Right lobe of liver (tissue), 6 donors: ENCODE measurements at regions not wholly inside any gene's neighbourhood (a gene's known extent, or its start where the extent isn't known, plus 50 kb on each side); places are given as distances from the start of the nearest gene placed in this dataset.
"Not testable (repeated sequence)": the region's sequence is repeated elsewhere in the genome, so short reads cannot be mapped to it uniquely, and the experiment has no call there.

Experiments
- ATAC-seq, 4 donors: fragments of 200-7000 bp; cut with Tn5 transposase; one replicate each; pipeline ENCODE4 v1.9.1; 2020; ENCODE audit warnings: mild to moderate bottlenecking in 4 of 4, moderate library complexity in 4 of 4
- DNase-seq, 3 donors: peaks; one replicate each; pipeline ENCODE4 v3.0.0-alpha.2; 2020
- H3K27ac ChIP-seq, 3 donors: fragments of 200-600 bp; one replicate each; pipeline ENCODE4 v1.8.0; 2022
- H3K27me3 ChIP-seq, 2 donors: fragments of 200-600 bp; one replicate each; pipeline ENCODE4 v1.8.0; 2022
- H3K36me3 ChIP-seq, 4 donors: fragments of 200-600 bp; sonication (generic) in 1 of 4; one replicate each; pipeline versions ENCODE4 v1.5.1 to v1.8.0; 2017 to 2022; ENCODE audit warnings: control low read depth in 1 of 4
- H3K4me1 ChIP-seq, 4 donors: fragments of 200-600 bp; sonication (generic) in 1 of 4; one replicate each; pipeline versions ENCODE4 v1.5.1 to v1.8.0; 2017 to 2022; ENCODE audit warnings: control low read depth in 1 of 4
- H3K4me3 ChIP-seq, 3 donors: fragments of 200-600 bp; one replicate each; pipeline ENCODE4 v1.8.0; 2022
- H3K9me3 ChIP-seq, 4 donors: fragments of 200-600 bp; sonication (generic) in 1 of 4; one replicate each; pipeline versions ENCODE4 v1.5.1 to v1.8.0; 2017 to 2022; ENCODE audit warnings: control low read depth in 1 of 4
- CTCF ChIP-seq, 4 donors: fragments of 200-600 bp in 3 of 4; fragments of 450-650 bp in 1 of 4; IDR thresholded peaks; one replicate each; pipeline versions ENCODE4 v1.5.1 to v1.8.0; 2016 to 2022; ENCODE audit warnings: antibody characterized with exemption in 4 of 4, mild to moderate bottlenecking in 2 of 4
- POLR2A ChIP-seq: fragments of 450-650 bp; IDR thresholded peaks from one replicate; pipeline ENCODE4 v1.6.1; 2017; ENCODE audit warnings: antibody characterized with exemption, mild to moderate bottlenecking
- WGBS: methylation state at CpG from one replicate; pipeline ENCODE4 v1.1.6; 2018; ENCODE audit warnings: low coverage, low lambda C conversion rate; ENCODE audit not compliant: insufficient coverage; ENCODE audit errors: missing lambda C conversion rate; 5-methylcytosine and 5-hydroxymethylcytosine counted together
- intact Hi-C, 2 donors: fragments of 100-400 bp; cut with DNase I; formaldehyde crosslinking; loops; one replicate each; pipeline versions ENCODE4 v1.11.2 to v1.14.1; 2022
- donor health status: DM: no; HTN: yes; CAD: no.
- donor health status: DM: no; HTN: no; CAD: no.
- donor health status: DM: no; HTN: no; CAD: no.
- donor health status: DM: no; HTN: yes; CAD: no.
- donor health status: DM: no; HTN: yes; CAD: no.

GRCh38 chr7:149682038-149682437 lies 91.3 kb downstream of the ZNF467 start:
- intact Hi-C loops: no loop called here
- Histone ChIP-seq H3K9me3 (no peaks in the 10 kb centered on the region), H3K27ac (no peak overlapping the region), H3K27me3 (no peaks in the 10 kb centered on the region), H3K4me1 (no peaks in the 10 kb centered on the region), H3K36me3 (no peaks in the 10 kb centered on the region), H3K4me3 (no peak overlapping the region)
- ATAC-seq (no peak), DNase-seq (no peak)
- TF ChIP-seq CTCF (IDR thresholded peaks at IDR 0.05): no peak
- no peak for TF ChIP-seq POLR2A

GRCh38 chr7:149681274-149681673 lies 92.1 kb downstream of the ZNF467 start:
- 60% methylated on average over 1 of the region's 1 CpG for whole genome bisulfite sequencing
- intact Hi-C loops: no loop called here
- ATAC-seq (no peak), DNase-seq (no peak)
- Histone ChIP-seq H3K4me3 (no peak overlapping the region), H3K36me3 (no peaks in the 10 kb centered on the region), H3K4me1 (no peaks in the 10 kb centered on the region), H3K27ac (no peak overlapping the region), H3K9me3 (no peaks in the 10 kb centered on the region), H3K27me3 (no peaks in the 10 kb centered on the region)
- no peak for TF ChIP-seq CTCF (IDR thresholded peaks at IDR 0.05)
- no peak for TF ChIP-seq POLR2A

- no peak overlapping the region for H3K27ac ChIP-seq
- ATAC-seq (no peak), DNase-seq (no peak)
- no peaks in the 10 kb centered on the region for H3K4me1 ChIP-seq
- H3K4me3 ChIP-seq: no peak overlapping the region
- intact Hi-C loops: no loop called here
- WGBS: 49% methylated on average over 2 of the region's 2 CpGs
- no peak for TF ChIP-seq POLR2A
- no peaks in the 10 kb centered on the region for H3K36me3 ChIP-seq
- H3K27me3 ChIP-seq: no peaks in the 10 kb centered on the region
- H3K9me3 ChIP-seq: no peaks in the 10 kb centered on the region
Measured at GRCh38 chr7:149680331-149681025, 92.9 kb downstream of the ZNF467 start.

GRCh38 chr7:149674728-149675385 lies 98.5 kb downstream of the ZNF467 start:
- 70% methylated on average over 7 of the region's 10 CpGs for WGBS
- intact Hi-C loops: loop anchor here (5.0 to 10.0 kb wide), 2 partner anchors 60 to 62 kb away; no protein-coding TSS in a partner anchor

GRCh38 chr7:149673006-149673405 lies 100.4 kb downstream of the ZNF467 start:
- WGBS: 31% methylated on average over 5 of the region's 5 CpGs
- no peak overlapping the region for H3K27ac ChIP-seq
- no peak for ATAC-seq
- H3K4me3 ChIP-seq: no peak overlapping the region
- H3K27me3 ChIP-seq: no peaks in the 10 kb centered on the region
- H3K9me3 ChIP-seq: no peaks in the 10 kb centered on the region
- intact Hi-C loops: loop anchor here (5.0 to 10.0 kb wide), 2 partner anchors 62 to 64 kb away; no protein-coding TSS in a partner anchor
- TF ChIP-seq POLR2A (no peak), CTCF (IDR thresholded peaks at IDR 0.05) (no peak)
- no peaks in the 10 kb centered on the region for H3K36me3 ChIP-seq
- no peak for DNase-seq
- no peaks in the 10 kb centered on the region for H3K4me1 ChIP-seq

More at GRCh38 chr7:149674728-149675385, 98.5 kb downstream of the ZNF467 start:
- H3K4me1 ChIP-seq, H3K27me3 ChIP-seq, DNase-seq, H3K27ac ChIP-seq, H3K36me3 ChIP-seq, H3K4me3 ChIP-seq, H3K9me3 ChIP-seq, ATAC-seq: not testable (repeated sequence)
